Smooth muscle cell (in vitro differentiated cells): ENCODE measurements at regions not wholly inside any gene's neighbourhood (a gene's known extent, or its start where the extent isn't known, plus 50 kb on each side); places are given as distances from the start of the nearest gene placed in this dataset.
A peak's percentile ranks its signal among the peaks of the same experiment; 100 is the strongest.

Experiments
- DNase-seq: peaks from one replicate; lab custom pipeline; 2025; ENCODE audit not compliant: unreplicated experiment; lab: John Stamatoyannopoulos, UW
- H2AFZ ChIP-seq: fragments of 200-600 bp; sonication (generic); 2 replicates; pipeline ENCODE4 v1.6.0; 2016; ENCODE audit warnings: antibody characterized with exemption, low read depth, mild to moderate bottlenecking
- H3F3A ChIP-seq: fragments of 200-600 bp; sonication (generic); 2 replicates; pipeline ENCODE4 v1.6.0; 2017; ENCODE audit warnings: antibody characterized with exemption, low read depth
- H3K27ac ChIP-seq: fragments of 200-600 bp; sonication (generic); 2 replicates; pipeline ENCODE4 v1.5.1; 2016; ENCODE audit warnings: low read depth, mild to moderate bottlenecking
- H3K27me3 ChIP-seq: fragments of 200-600 bp; sonication (generic); 2 replicates; pipeline ENCODE4 v1.6.1; 2016; ENCODE audit warnings: low read depth, mild to moderate bottlenecking
- H3K36me3 ChIP-seq: fragments of 200-600 bp; sonication (generic); 2 replicates; pipeline ENCODE4 v1.5.1; 2016; ENCODE audit warnings: low read depth
- H3K4me1 ChIP-seq: fragments of 200-600 bp; sonication (generic); 2 replicates; pipeline ENCODE4 v1.5.1; 2016; ENCODE audit warnings: low read depth
- H3K4me2 ChIP-seq: fragments of 200-600 bp; sonication (generic); 2 replicates; pipeline ENCODE4 v1.6.0; 2016; ENCODE audit warnings: mild to moderate bottlenecking
- H3K4me3 ChIP-seq: fragments of 200-600 bp; sonication (generic); 2 replicates; pipeline ENCODE4 v1.5.1; 2016; ENCODE audit warnings: mild to moderate bottlenecking
- H3K79me2 ChIP-seq: fragments of 200-600 bp; sonication (generic); 2 replicates; pipeline ENCODE4 v1.6.0; 2016; ENCODE audit warnings: low read depth, mild to moderate bottlenecking
- H3K9ac ChIP-seq: fragments of 200-600 bp; sonication (generic); 2 replicates; pipeline ENCODE4 v1.6.0; 2016; ENCODE audit warnings: low read depth
- H3K9me3 ChIP-seq: fragments of 200-600 bp; sonication (generic); replicated peaks from 2 replicates; pipeline ENCODE4 v1.5.1; 2016; ENCODE audit warnings: low read depth
- H4K20me1 ChIP-seq: fragments of 200-600 bp; sonication (generic); 2 replicates; pipeline ENCODE4 v1.6.0; 2016; ENCODE audit warnings: low read depth
- WGBS: methylation state at CpG from one replicate; pipeline ENCODE4 v1.1.7; 2016; ENCODE audit warnings: low lambda C conversion rate; 5-methylcytosine and 5-hydroxymethylcytosine counted together
- TF ChIP-seq, protein P1 (sequence below): fragments of 200-600 bp; sonication (generic); IDR thresholded peaks from 2 replicates; pipeline ENCODE4 v1.5.1; 2017; ENCODE audit warnings: borderline replicate concordance, mild to moderate bottlenecking, antibody characterized with exemption; ENCODE audit not compliant: insufficient read depth, poor library complexity, severe bottlenecking

DNA sequence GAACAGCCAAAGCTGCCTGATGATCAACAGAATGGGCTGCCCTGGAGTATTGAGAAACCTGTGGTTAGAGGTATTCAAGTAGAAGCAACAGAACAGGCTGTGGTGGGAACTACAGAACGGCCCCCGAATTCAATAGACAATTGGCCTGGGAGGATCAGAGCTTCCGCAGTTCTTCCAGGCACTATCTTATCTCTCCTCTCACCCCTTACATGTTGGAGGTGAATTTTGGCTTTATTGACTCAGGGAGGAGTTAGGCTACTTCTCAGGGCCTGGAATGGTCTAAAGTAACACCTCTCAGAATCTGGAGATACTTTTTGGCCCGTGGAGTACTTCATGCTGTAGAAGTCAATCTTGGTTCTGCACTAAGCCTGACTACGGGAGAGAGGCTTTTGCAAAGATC is 253.0 kb downstream of the PRDM2 start:
- DNase-seq: no peak
- H3F3A ChIP-seq: no peaks in the 10 kb centered on the region
- 76% methylated on average over 5 of the region's 5 CpGs for WGBS
- no peaks in the 10 kb centered on the region for H4K20me1 ChIP-seq
- TF ChIP-seq, protein P1, sequence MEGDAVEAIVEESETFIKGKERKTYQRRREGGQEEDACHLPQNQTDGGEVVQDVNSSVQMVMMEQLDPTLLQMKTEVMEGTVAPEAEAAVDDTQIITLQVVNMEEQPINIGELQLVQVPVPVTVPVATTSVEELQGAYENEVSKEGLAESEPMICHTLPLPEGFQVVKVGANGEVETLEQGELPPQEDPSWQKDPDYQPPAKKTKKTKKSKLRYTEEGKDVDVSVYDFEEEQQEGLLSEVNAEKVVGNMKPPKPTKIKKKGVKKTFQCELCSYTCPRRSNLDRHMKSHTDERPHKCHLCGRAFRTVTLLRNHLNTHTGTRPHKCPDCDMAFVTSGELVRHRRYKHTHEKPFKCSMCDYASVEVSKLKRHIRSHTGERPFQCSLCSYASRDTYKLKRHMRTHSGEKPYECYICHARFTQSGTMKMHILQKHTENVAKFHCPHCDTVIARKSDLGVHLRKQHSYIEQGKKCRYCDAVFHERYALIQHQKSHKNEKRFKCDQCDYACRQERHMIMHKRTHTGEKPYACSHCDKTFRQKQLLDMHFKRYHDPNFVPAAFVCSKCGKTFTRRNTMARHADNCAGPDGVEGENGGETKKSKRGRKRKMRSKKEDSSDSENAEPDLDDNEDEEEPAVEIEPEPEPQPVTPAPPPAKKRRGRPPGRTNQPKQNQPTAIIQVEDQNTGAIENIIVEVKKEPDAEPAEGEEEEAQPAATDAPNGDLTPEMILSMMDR: no peak
- H3K9me3 ChIP-seq: no peaks in the 10 kb centered on the region
- no peak overlapping the region for H3K4me2 ChIP-seq
- no peaks in the 10 kb centered on the region for H3K79me2 ChIP-seq
- H2AFZ ChIP-seq: no peak overlapping the region
- H3K27me3 ChIP-seq: no peaks in the 10 kb centered on the region
- no peak overlapping the region for H3K4me3 ChIP-seq
- no peak overlapping the region for H3K27ac ChIP-seq
- H3K9ac ChIP-seq: no peak overlapping the region
- H3K4me1 ChIP-seq: no peaks in the 10 kb centered on the region
- no peaks in the 10 kb centered on the region for H3K36me3 ChIP-seq

DNA sequence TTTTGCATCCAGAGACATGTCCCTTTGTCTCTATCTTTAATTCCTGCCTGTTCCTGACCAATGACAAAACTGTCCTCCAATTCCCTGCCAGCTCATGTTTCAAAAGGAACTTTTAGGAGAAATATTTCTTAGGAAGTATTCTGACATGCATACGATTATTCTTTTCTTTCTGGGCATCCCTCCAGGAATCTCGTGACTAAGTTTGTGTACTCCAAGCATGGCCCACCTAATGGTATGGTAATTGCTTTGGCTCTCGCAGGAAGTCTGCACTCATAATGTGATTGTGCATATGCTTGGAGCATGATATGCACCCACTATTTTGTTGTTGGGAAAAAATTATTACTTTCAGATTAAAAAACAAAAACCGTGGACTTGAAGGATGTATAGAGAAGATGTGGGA is 256.4 kb downstream of the PRDM2 start:
- H3K4me3 ChIP-seq: no peak overlapping the region
- 80% methylated on average over 4 of the region's 4 CpGs for WGBS
- H3K4me2 ChIP-seq: no peak overlapping the region
- TF ChIP-seq, protein P1: no peak
- H3K27me3 ChIP-seq: no peaks in the 10 kb centered on the region
- H2AFZ ChIP-seq: no peak overlapping the region
- no peaks in the 10 kb centered on the region for H3K9me3 ChIP-seq
- H3F3A ChIP-seq: no peaks in the 10 kb centered on the region
- DNase-seq: no peak
- no peaks in the 10 kb centered on the region for H4K20me1 ChIP-seq
- no peaks in the 10 kb centered on the region for H3K36me3 ChIP-seq
- H3K4me1 ChIP-seq: no peaks in the 10 kb centered on the region
- no peak overlapping the region for H3K27ac ChIP-seq
- no peak overlapping the region for H3K9ac ChIP-seq
- no peaks in the 10 kb centered on the region for H3K79me2 ChIP-seq

- no peaks in the 10 kb centered on the region for H3K4me1 ChIP-seq
- H3K4me3 ChIP-seq: no peak overlapping the region
- H3K9ac ChIP-seq: no peak overlapping the region
- TF ChIP-seq, protein P1: peak; percentile 97
- no peaks in the 10 kb centered on the region for H3F3A ChIP-seq
- no peaks in the 10 kb centered on the region for H4K20me1 ChIP-seq
- H3K4me2 ChIP-seq: no peak overlapping the region
- H3K9me3 ChIP-seq: no peaks in the 10 kb centered on the region
- WGBS: 23% methylated on average over 12 of the region's 12 CpGs
- H3K27me3 ChIP-seq: peaks cover 13% of the 10 kb centered on the region
- H2AFZ ChIP-seq: no peak overlapping the region
- H3K27ac ChIP-seq: no peak overlapping the region
- peak; percentile 21 for DNase-seq
- H3K36me3 ChIP-seq: no peaks in the 10 kb centered on the region
- no peaks in the 10 kb centered on the region for H3K79me2 ChIP-seq
Measured at GRCh38 chr1:13960375-13960987, 260.5 kb downstream of the PRDM2 start.

GRCh38 chr1:13964768-13965167 is 264.8 kb downstream of the PRDM2 start:
- Histone ChIP-seq H3K36me3 (no peaks in the 10 kb centered on the region), H3K27ac (no peak overlapping the region), H3K4me1 (no peaks in the 10 kb centered on the region), H3F3A (no peaks in the 10 kb centered on the region), H3K27me3 (peaks cover 15% of the 10 kb centered on the region), H3K4me2 (no peak overlapping the region), H4K20me1 (no peaks in the 10 kb centered on the region), H3K79me2 (no peaks in the 10 kb centered on the region), H3K9ac (no peak overlapping the region), H3K4me3 (no peak overlapping the region), H3K9me3 (no peaks in the 10 kb centered on the region), H2AFZ (no peak overlapping the region)
- WGBS: 78% methylated on average over 4 of the region's 4 CpGs
- TF ChIP-seq, protein P1: no peak
- DNase-seq: no peak
